Bronchial epithelial cell (primary cell): ENCODE measurements at regions not wholly inside any gene's neighbourhood (a gene's known extent, or its start where the extent isn't known, plus 50 kb on each side); places are given as distances from the start of the nearest gene placed in this dataset.
A peak's percentile ranks its signal among the peaks of the same experiment; 100 is the strongest.

Experiments used
- DNase-seq: peaks from one replicate; pipeline ENCODE4 v3.0.0-alpha.2; 2010; ENCODE audit warnings: low read depth
- FAIRE-seq: peaks from 2 replicates; lab custom pipeline; 2011; peaks lifted over from hg19 to GRCh38; lab: Jason Lieb, UNC
- H3K27me3 ChIP-seq: 2 replicates; pipeline ENCODE4 v1.5.1; 2011; ENCODE audit warnings: low read length; ENCODE audit not compliant: control insufficient read depth, insufficient read depth
- H3K36me3 ChIP-seq: 2 replicates; pipeline ENCODE4 v1.5.1; 2011; ENCODE audit warnings: low read length; ENCODE audit not compliant: control insufficient read depth, insufficient read depth
- H3K4me3 ChIP-seq: 2 replicates; pipeline ENCODE4 v1.5.1; 2011; ENCODE audit warnings: mild to moderate bottlenecking, low read depth, low read length, control low read depth
- CTCF ChIP-seq: IDR thresholded peaks from 2 replicates; pipeline ENCODE4 v1.5.1; 2011; ENCODE audit warnings: mild to moderate bottlenecking, moderate library complexity, low read length, control low read depth, inconsistent platforms; ENCODE audit not compliant: insufficient read depth, severe bottlenecking

- TF ChIP-seq CTCF = no peak
- no peak for FAIRE-seq
- no peaks in the 10 kb centered on the region for H3K36me3 ChIP-seq
- peak; percentile 81 for DNase-seq
- no peak overlapping the region for H3K4me3 ChIP-seq
- no peaks in the 10 kb centered on the region for H3K27me3 ChIP-seq
Measured at GRCh38 chr3:150097588-150097890, 126.8 kb upstream of the PFN2 start.

- no peak for DNase-seq
- no peak for TF ChIP-seq CTCF
- no peak for FAIRE-seq
Measured at GRCh38 chr3:150096700-150097587, 126.2 kb upstream of the PFN2 start.

GRCh38 chr3:150094150-150094933 is 123.6 kb upstream of the PFN2 start:
- DNase-seq (peak; percentile 96), FAIRE-seq (peak; percentile 91)
- H3K4me3 ChIP-seq = no peak overlapping the region
- H3K27me3 ChIP-seq = no peaks in the 10 kb centered on the region
- TF ChIP-seq CTCF = no peak
- no peaks in the 10 kb centered on the region for H3K36me3 ChIP-seq

More at GRCh38 chr3:150096700-150097587, 126.2 kb upstream of the PFN2 start:
- Histone ChIP-seq H3K4me3 (no peak overlapping the region), H3K36me3 (no peaks in the 10 kb centered on the region), H3K27me3 (no peaks in the 10 kb centered on the region)

GRCh38 chr3:150091626-150092025 is 120.9 kb upstream of the PFN2 start:
- no peak for DNase-seq
- TF ChIP-seq CTCF = no peak
- no peaks in the 10 kb centered on the region for H3K27me3 ChIP-seq
- no peak for FAIRE-seq
- no peak overlapping the region for H3K4me3 ChIP-seq
- no peaks in the 10 kb centered on the region for H3K36me3 ChIP-seq

GRCh38 chr3:150090877-150091276 is 120.2 kb upstream of the PFN2 start:
- Histone ChIP-seq H3K4me3 (no peak overlapping the region), H3K27me3 (no peaks in the 10 kb centered on the region), H3K36me3 (no peaks in the 10 kb centered on the region)
- FAIRE-seq (no peak), DNase-seq (no peak)
- TF ChIP-seq CTCF = no peak
